COLO668 (cell line): ENCODE measurements at regions not wholly inside any gene's neighbourhood (a gene's known extent, or its start where the extent isn't known, plus 50 kb on each side); places are given as distances from the start of the nearest gene placed in this dataset.
"Not testable (repeated sequence)": the region's sequence is repeated elsewhere in the genome, so short reads cannot be mapped to it uniquely, and the experiment has no call there.

Source experiments
- DNase-seq: peaks from one replicate; lab custom pipeline; 2025; ENCODE audit not compliant: unreplicated experiment; lab: John Stamatoyannopoulos, UW

DNA sequence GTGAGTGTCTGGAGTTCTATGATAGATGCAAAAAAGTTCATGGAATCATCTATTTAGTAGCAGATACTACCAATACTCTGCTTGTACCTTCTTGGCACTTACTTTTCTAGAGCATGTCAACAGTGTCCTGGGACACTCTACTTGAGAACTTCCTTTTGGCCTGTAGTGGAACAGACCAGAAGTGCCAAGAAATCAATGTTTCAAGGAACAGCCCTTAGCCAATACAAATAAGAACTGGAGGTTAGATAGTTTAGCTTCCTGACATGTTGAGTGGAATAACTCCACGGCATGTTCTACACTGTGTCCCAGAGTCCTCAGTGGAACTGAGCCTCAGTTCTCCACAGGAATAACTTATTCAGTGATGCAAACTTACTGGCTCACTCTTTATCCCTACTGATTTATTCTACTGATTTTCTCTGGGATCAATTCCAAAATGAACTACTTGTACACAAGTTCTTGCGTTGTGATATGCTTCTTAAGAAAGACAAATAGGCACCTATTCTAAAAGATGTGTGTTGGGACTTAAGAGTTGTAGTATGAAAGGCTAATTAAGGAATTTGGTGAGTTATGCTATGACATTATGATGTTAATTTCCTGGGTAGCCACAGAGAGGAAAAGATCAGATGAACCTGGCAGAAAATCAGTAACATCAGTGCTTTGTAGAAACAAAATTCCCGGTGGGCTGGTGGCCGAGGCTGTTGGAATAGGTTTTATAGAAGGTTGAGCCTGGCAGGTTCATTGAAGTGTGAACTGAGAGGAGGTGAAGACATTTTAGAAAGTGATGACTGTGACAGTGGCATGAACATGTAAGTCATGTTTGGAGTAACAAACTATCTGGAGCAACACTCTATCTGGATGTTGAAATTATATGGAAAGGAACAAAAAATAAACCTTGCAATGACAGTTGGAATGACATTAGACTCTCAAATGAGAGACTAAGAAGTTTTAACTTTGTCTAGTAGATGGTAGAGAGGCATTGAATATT, 101.8 kb upstream of the RBMS3 start:
- DNase-seq = no peak

DNA sequence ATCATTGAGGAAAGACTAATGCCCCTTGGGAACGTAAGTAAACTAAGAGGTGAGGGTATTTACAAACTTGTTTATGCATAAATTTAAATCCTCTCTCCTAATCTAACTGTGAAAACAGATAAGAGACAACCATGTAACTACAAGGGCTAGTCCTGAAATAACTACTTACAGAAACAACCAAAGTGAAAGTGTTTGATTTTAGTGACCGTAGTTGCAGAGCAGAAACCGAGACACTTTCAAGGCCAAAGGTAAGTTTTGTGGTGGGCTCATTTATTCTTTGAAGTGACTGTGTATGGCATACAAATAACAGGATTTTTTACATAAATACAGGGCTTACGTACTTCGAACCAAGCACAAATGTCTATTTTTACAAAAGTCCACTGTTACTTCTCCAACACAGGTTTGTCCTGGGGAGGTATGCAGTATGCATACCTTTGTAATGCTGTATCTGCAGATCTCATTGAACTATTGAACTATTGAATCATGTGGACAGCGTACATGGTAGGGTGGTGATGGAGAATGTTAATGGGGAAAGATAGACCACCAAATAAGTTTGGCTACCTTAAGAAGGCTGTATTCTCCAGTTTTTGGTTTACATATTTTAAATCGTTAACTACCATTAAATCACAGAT, 99.6 kb upstream of the RBMS3 start:
- DNase-seq = no peak

DNA sequence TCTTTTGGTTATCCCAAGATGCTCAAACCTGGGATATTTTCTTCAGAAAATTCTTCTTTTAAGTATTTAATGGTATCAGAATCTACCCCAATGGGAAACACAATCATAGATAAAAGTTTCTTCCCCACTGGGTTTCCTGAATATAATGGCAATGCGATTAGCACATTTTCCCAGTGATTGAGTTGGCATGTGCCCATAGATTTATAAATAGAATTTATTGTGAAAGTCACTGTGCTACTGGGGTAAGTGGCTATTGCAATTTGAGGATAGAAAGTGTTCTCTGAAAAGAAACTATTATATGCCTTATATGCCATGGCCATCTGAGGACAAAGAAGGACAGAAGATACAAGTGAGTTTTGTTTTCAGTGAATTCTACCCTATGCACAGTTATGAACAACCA, 99.0 kb upstream of the RBMS3 start:
- DNase-seq = no peak

DNA sequence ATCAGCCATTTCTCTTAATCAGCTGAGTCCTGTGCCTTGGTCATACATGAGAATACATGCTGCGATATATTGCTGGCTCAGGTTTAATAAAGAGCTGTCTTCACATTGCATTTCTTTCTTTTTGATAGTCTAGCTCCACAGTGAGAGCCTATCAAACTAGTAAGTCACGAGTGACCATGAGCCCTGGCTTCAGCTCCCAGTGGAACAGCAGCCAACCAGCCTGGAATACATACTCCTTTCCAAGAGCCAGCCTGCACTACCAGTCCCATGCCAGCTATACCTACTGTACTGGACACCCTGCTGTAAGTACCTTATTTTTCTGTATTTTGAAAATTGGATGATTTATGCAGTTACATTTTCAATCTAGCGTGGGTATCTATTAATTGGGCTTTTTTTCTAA, 98.0 kb upstream of the RBMS3 start:
- not testable (repeated sequence) for DNase-seq

DNA sequence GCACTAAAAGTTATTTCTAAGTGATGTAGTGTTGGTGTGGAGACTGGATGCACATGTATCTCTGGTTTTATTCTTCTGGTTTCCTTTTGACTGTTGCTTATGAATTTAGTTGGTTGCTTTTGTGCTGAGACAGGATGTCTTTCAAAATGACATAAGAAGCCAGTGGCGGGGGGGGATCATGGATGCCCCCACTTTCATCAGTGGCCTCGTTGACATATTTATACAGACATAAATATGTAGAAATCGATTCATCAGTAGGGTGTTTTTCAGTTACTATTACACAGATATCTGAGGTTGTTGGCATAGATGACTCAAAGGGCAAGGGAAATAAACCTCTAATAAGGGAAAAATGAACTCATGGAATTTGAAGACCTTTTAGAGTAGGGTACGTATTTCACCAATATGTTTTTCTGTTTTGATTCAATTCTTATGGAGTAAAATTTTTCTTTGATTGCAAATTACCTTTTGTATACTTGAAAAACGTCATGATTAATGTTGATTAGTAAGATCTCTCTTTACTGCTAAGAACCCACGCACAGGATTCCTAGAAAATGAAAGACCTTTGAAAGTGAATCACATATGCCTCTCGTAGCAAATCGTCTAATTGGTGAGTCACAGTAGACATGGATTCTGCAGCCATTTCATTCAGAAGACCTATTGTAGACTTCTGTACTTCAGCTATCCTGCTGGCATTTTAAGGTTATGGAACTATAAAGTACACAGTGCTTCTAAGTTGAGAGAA, 97.4 kb upstream of the RBMS3 start:
- DNase-seq = no peak

DNA sequence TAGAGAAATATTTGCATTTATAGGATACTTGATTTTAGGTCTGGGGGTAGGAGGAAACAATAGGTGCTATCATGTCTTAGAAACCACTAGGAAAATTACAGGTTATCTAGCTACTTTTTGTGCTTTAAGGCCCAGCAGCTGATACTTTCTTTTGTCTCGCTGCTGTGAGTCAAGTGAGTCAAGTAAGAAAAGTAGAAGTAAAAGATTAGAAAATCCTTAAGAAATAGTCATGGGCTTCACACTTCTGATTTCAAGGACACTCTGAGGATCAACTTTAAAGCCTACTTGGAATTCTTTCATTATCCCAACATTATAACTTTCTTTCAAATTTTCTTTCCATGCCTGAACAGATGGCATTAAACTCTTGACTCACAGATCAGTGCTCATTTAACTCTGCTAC, 95.2 kb upstream of the RBMS3 start:
- no peak for DNase-seq

DNA sequence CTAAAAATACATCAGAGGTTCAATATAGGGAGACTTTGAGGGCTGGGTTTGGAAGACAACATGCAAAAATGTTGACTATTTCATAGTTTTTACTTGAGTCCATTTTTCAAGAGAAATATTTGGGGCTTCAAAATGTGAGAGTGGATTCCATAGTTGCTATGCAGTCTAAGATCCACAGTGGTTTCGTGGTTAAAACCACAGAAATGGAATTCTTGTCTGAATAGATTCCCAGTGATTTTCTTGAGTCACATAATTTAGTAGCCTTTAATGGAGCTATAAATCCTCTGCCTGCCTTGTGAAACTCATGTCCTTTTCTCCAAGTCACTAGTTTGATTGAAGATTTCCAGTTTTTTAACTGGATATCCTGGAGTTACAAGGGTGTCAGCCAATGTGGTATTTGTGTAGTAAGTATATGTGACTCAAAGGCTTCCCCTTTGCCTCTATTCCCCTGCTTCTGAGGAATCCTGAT, 94.7 kb upstream of the RBMS3 start:
- no peak for DNase-seq

DNA sequence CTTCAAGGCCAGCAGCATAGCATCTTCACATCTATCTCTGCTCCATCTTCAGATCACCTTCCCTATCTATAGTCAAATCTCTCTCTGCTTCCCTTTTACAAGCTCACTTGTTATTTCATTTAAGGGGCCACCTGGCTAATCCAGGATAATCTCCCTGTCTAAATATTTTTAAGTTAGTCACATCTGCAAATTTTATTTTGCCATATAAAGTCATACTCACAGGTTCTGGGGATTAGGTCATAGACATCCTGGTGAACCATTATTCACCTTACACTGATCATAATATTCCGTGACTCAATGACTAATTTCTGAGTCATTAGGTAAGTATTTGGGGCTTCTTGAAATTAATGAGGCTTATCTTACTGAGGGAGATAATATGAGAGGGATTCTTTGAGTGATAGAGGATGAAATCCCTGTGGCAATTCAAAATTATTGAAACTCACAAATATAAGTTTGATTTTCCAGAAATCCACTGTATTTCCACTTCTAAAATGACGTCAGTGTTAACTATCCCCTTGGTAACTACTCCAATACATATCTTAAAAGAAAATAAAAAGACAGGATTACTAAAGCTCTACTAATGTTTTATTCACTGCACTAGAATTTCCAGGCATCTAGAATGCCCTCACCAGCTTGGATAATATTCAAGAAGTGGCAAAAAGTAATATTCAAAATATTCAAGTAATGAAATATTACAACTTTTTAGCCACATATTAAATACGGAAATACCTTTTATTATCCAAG, 93.7 kb upstream of the RBMS3 start:
- no peak for DNase-seq

DNA sequence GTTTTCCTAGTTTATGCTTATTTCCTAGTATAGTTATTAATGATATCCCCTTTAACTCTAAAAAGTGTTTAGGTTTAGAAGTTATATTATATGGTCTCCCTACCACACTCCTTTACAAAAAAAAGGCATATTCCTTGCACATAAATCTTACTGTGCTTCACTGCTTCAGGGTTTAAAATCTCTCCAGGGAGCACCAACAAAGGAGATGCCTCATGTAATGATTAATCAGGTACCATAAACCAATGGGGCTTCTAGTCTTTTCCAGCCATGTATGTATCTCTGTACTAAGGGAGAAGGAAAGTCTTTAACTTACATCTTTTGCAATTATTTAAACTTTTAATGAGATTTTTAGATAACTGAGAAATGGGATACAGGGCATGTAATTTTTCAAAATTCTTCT, 91.5 kb upstream of the RBMS3 start:
- DNase-seq = no peak

DNA sequence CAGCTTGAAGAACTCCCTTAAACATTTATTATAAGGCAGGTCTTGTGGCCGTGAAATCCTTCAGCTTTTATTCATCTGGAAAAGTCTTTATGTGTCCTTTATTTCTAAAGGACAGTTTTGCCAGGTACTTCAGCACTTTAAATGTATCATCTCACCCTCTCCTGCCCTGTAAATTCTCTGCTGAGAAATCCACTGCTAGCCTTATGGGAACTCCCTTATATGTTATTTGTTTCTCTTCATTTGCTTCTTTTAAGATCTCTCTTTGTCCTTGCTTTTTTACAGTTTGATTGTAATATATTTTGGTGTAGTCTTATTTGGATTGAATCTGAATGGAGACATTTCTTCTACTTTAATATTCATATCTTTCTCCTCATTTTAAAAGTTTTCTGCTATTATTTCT, 86.7 kb upstream of the RBMS3 start:
- no peak for DNase-seq

DNA sequence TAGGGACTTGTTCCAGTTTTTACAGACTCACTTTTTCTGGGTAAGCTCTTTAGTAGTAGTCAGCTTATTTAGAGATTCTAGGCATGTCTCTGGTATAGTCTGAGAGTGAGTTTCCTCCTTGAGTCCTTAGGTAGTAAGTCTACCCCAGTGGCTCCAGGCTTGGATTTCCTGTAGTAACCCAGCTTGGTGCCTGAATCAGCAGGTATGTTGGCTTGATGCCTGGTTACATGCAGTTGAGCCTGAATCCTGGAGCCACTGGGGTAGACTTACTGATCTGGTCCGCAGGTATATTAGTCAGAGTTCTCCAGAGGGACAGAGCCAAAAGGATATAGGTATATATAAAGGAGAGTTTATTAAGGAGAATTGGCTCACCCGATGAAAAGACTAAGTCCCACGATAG, 85.8 kb upstream of the RBMS3 start:
- no peak for DNase-seq

DNA sequence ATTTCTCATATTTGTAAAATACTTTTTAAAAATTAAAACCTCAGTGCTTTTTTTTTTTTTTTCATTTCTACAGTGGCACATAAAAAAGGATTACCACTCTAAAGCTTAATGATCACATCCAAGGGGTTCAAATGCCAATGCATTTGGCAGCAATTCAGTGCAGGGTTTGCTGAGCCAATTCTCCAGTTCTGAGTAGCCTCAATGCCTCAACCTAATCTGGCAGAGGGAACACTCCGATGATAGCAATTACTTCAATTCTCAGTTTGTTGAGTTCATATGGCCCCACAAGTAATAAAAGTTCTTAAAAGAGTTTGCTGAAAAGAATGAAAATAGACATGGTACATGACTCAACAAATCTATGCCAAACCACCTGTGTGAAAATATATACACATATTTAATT, 79.3 kb upstream of the RBMS3 start:
- DNase-seq = no peak

DNA sequence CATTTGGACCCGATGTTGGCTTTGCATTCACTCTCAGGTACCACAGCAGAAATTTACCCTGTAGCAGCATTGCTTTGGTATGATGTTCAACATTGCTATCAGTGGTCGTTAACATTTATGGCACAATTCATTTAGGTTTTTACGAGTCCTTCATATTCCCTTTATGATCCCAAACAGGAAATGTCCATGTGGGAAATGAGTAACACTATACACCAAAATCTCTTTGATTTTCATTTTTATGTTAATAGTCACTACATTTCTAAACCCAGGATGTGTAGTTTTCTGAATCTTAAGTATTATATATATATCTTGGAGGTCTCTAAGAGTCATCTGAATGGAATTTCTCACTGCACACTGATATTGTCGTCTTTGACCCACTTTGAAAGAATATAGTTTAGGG, 78.5 kb upstream of the RBMS3 start:
- DNase-seq = no peak

DNA sequence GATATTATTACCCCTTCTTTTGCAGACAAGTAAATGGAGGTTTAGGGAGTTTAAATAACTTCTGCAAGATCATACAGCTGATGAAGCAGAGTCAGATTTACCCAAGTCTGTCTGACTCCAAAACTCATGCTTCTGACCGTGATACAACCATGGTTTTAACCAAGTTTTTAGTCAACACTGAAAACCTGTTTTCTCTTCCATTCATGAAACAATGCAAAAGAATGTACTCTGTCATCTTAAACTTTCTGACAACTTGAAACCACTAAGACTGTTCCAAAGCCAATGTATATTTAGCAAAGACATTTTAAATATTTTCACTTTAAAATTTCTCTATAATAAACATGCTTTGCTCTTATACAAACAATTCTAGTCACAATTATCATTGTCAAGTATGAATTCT, 77.0 kb upstream of the RBMS3 start:
- no peak for DNase-seq

DNA sequence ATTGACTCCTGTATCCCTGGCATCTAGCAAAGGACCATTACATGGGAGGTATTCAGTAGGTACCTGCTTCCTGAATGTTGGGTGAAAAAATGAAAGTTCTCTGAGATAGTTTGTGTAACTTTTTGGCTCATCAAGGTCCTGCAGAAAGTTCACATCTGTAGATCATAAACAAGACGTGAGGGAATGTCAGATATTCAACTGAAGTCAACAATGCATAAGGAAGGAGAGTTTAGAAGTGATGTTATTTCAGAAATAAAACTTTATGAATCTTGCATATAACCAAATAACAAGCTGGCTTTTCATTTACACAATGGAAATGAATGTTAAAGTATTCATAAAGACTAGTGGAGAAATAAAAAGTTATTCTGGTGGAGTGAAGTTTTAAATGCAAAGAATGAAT, 73.4 kb upstream of the RBMS3 start:
- DNase-seq = no peak

DNA sequence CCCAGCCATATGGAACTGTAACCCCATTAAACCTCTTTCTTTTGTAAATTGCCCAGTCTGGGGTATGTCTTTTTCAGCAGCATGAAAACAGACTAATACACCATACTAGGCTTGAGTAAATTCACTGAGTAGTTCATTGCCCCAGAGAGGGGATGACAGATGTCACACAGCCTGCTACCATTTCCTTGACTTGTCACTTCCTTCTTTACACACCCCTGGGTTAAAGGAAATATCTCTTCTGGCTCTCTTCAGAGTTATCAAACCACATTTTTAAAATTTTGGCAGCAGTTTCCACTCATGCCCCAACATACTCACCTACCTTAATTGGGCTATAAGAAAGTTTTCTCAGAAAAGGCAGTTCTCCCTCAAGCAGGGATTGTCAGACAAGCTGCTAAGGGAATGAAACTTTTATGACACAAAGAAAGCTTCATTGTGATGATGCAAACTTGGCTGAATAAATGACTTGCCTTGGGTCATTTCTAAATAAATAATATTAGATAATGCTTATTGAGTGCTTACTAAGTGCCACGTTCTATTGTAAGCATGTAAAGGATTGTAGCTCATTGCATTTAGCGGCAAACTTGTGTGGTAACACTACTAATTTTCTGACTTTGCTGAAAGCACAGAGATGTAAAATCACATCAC, 68.0 kb upstream of the RBMS3 start:
- no peak for DNase-seq

DNA sequence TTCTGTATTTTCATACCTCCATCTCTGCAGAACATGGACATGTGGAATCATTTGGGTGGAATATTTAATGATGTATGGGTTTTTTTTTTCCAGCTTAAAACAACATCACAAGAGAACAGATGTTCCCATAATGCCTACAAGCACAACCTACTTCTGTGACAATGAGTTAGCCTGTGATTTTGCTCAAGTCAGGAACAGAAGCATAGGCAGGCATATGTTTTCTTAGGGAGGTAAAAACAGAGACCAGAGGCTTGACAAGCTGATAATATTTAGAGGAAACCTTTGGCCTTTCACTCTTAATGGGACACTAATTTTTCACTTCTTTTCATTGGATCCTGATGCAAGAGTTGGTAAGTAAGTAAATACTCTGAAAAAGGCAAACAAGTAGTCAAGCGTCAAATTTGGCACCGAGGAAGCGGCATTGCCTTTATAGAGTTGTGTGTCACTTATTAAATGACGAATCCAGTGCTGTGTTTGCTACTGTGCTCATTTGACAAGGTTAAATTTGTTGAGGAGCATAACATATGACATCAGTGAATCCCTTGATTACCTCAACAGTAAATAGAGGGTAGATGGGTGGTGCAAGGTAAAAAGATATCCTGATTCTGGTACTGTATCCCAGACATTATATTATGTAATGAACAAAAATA, 66.7 kb upstream of the RBMS3 start:
- no peak for DNase-seq

DNA sequence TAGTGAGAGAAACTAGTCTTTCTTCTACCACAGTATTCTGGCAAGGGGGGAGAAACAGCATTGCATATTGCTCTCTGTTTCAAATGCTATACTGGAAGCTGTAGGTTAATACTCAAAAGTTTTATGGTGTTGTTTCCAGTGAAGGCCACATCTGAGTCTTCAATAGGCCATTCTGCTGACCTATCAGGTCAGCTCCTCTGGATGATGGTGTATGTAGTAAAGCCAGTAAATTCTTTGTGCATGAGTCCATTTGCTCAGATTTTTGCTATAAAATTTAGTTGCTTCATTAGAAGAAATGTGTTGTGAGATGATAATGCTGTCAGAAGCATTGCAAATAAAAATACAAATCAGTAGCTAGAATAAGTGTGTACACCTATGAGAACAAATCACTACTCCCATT, 64.9 kb upstream of the RBMS3 start:
- no peak for DNase-seq

DNA sequence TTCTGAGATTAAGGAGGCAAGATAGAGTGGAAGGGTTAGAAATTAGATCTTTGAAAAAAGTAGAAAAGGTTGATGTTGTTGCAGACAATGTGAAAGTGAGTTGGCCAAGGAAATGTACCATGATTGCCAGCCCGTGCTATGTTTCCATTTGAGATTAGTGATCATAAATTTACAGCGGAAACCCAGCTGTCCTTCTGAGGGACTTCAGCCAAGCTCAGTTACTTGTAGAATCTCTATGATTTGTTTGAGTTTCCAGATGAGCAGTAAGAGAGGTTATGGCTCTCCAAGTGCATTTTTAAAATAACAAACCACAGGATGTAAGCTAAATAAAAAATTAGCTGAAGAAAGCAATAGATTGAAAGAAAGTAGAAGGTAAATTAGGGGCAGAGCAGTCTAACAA, 54.2 kb upstream of the RBMS3 start:
- no peak for DNase-seq

DNA sequence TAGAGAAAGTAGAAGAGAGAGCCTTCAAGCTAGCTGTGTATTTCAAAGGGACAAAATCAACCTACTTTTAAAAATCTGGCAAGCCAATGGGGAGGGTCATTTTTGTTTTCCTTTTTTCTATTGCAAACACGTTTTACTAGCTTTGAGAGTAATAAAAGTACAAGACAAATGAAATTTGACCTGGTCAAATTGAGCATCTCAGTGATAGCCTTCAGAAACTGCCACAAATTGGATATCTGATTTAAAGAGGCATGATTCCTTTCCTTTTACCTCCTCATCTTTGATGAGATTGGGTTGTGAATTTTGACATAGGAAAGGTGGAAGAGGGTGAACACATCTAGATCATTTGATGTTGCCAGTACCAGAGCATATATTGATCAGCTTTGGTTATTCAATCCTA, 53.6 kb upstream of the RBMS3 start:
- DNase-seq = no peak
